ENCODE measurements at regions not wholly inside any gene's neighbourhood (a gene's known extent, or its start where the extent isn't known, plus 50 kb on each side); places are given as distances from the start of the nearest gene placed in this dataset.

DNA sequence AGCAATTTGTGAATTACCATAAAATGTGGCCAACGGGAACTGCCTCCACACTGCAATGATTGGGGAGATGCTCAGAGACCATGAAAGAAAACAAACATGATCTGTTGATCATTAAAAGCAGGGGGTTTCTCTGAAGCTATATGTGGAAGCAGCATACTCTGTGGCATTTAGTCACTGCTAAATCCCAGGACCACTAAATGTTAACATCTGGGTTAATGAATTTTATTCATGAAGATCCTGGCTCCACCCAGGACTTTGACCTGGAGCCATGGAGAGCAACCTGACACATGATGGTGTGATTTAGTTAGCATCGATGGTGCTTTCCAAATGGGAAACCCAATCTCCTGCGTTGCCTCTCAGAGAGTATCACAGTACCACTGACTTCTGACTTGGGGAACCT is 497.8 kb downstream of the AGTPBP1 start:
- Histone ChIP-seq H3K4me1 (no peaks in the 10 kb centered on the region), H3K4me3 (no peak overlapping the region), H3K27ac (no peak overlapping the region), H3K27me3 (no peaks in the 10 kb centered on the region), H3K36me3 (no peaks in the 10 kb centered on the region), H3K9me3 (no peaks in the 10 kb centered on the region)
- TF ChIP-seq, protein P1, sequence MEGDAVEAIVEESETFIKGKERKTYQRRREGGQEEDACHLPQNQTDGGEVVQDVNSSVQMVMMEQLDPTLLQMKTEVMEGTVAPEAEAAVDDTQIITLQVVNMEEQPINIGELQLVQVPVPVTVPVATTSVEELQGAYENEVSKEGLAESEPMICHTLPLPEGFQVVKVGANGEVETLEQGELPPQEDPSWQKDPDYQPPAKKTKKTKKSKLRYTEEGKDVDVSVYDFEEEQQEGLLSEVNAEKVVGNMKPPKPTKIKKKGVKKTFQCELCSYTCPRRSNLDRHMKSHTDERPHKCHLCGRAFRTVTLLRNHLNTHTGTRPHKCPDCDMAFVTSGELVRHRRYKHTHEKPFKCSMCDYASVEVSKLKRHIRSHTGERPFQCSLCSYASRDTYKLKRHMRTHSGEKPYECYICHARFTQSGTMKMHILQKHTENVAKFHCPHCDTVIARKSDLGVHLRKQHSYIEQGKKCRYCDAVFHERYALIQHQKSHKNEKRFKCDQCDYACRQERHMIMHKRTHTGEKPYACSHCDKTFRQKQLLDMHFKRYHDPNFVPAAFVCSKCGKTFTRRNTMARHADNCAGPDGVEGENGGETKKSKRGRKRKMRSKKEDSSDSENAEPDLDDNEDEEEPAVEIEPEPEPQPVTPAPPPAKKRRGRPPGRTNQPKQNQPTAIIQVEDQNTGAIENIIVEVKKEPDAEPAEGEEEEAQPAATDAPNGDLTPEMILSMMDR (IDR thresholded peaks at IDR 0.05): no peak
- TF ChIP-seq POLR2A (IDR thresholded peaks at IDR 0.05): no peak
- no peak for DNase-seq

DNA sequence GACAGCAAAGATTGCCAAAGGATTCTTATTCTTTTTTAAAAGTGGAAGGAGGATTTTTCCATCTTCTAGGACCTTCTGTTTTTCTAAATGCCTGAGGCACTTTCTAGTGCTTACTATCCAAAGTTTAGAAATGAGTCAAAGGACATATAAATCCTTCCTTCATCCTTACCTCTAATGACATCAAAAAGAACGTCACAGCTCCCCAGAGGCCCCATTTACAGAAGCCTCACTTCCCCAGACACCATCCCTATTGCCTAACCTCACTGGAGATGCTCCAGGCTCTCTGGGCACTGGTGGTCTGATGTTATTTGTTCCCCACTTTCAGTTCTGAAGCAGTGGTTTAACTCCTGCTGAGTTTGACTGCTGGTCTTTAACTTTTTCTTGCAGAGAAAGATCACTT is 504.3 kb downstream of the AGTPBP1 start:
- TF ChIP-seq, protein P1 (IDR thresholded peaks at IDR 0.05): no peak
- no peak for TF ChIP-seq POLR2A (IDR thresholded peaks at IDR 0.05)
- Histone ChIP-seq H3K9me3 (no peaks in the 10 kb centered on the region), H3K36me3 (no peaks in the 10 kb centered on the region), H3K27me3 (no peaks in the 10 kb centered on the region), H3K4me3 (no peak overlapping the region), H3K4me1 (no peaks in the 10 kb centered on the region), H3K27ac (no peak overlapping the region)
- no peak for DNase-seq

DNA sequence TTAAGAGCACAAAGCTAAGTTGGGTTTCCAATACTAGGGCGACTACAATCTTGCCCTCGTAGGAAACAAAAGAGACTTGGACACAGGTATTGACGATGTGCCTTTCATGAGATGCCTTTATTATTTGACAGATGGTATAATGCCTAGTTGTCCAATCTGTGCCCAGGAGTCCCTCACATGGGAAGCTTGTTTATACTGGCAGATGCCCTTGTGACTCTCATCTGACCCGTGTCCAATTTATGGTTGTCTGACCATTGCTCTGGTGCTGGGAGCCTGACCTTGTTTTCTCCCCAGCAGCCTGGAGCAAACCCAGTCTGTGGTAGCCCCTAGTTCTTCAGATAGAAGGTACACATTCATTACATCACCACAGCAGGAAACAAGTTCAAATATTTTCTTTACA is 511.7 kb downstream of the AGTPBP1 start:
- no peak for DNase-seq
- no peaks in the 10 kb centered on the region for H3K4me1 ChIP-seq
- no peaks in the 10 kb centered on the region for H3K27me3 ChIP-seq
- no peaks in the 10 kb centered on the region for H3K36me3 ChIP-seq
- H3K9me3 ChIP-seq: no peaks in the 10 kb centered on the region
- TF ChIP-seq, protein P1 (IDR thresholded peaks at IDR 0.05): no peak
- no peak for TF ChIP-seq POLR2A (IDR thresholded peaks at IDR 0.05)
- no peak overlapping the region for H3K27ac ChIP-seq
- no peak overlapping the region for H3K4me3 ChIP-seq

DNA sequence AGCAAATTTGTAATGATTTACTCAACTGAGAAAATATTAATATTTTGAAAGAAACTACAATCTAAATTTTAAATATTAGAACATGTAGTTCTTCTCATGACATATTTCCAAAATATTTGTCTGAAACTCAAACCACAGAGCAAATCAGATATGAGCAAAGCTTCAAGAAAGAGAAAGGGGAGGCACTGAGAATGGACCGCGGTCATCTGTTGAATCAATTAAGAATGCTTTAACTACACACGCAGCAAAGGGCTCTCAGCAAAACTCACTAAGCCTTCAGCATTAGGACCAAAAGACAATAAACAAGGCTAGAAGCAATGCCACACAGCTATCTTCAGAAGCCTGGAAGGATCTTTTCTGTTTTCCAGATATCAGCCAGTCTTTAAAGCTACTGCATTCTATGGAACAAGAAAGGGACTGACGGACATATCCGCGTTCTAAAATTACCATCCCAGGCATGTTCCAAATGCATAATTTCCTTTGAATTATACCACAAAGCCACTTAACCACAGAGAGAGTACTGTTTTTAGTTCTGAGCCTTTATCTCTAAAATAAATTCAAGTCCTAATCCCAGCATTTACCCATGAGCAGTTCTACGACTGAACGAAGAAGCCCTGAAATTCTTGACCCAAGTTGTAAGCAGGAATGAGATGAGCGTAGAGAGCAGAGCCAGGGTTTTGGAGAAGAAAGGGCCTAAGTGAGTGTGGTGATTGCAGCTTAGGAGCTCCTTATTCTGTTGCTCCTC is 513.5 kb downstream of the AGTPBP1 start:
- DNase-seq: no peak
- H3K27ac ChIP-seq: no peak overlapping the region
- no peaks in the 10 kb centered on the region for H3K27me3 ChIP-seq
- no peak overlapping the region for H3K4me3 ChIP-seq
- TF ChIP-seq, protein P1 (IDR thresholded peaks at IDR 0.05): no peak
- no peak for TF ChIP-seq POLR2A (IDR thresholded peaks at IDR 0.05)
- H3K36me3 ChIP-seq: no peaks in the 10 kb centered on the region
- H3K9me3 ChIP-seq: no peaks in the 10 kb centered on the region
- H3K4me1 ChIP-seq: no peaks in the 10 kb centered on the region

DNA sequence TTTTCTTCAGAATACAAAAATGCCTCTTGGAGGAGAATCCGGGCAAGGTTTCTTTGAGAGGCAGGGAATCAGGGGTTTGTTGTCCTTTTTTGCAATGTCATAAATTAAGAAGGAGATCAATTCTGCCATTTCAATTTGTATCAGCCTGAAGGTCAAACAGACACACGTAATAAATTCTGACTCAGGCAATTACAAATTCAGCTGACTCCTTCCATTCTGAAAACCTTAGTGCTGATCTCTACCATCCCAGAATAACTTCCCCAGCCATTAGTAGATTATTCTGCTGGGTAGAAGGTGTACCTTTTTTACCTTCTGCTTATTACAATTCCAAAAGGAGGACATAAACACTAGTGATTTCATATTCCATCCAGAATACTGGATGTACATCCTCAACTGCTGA is 516.6 kb downstream of the AGTPBP1 start:
- no peaks in the 10 kb centered on the region for H3K4me1 ChIP-seq
- no peaks in the 10 kb centered on the region for H3K36me3 ChIP-seq
- no peak for TF ChIP-seq POLR2A (IDR thresholded peaks at IDR 0.05)
- TF ChIP-seq, protein P1 (IDR thresholded peaks at IDR 0.05): no peak
- no peaks in the 10 kb centered on the region for H3K27me3 ChIP-seq
- no peak overlapping the region for H3K27ac ChIP-seq
- DNase-seq: no peak
- no peaks in the 10 kb centered on the region for H3K9me3 ChIP-seq
- no peak overlapping the region for H3K4me3 ChIP-seq

DNA sequence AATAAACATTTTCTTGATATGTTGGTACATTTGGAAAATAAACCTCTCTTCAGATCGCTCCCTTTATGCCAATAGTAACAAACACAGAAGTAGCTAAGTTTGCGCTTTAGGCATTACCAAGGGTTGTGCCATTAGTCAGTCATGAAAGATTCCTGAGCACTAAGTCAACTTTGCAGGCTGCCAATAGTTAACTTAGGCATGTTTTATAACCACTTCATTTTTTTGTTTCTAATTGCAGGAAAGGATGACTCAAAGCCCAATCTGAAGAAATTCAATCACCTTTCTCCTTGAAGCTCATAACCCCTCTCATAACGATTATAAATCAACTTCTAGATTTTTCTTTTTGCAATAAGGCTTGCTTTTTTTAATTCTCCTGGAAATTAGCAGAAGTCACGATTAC is 517.0 kb downstream of the AGTPBP1 start:
- no peak for TF ChIP-seq POLR2A (IDR thresholded peaks at IDR 0.05)
- TF ChIP-seq, protein P1 (IDR thresholded peaks at IDR 0.05): no peak
- Histone ChIP-seq H3K27ac (no peak overlapping the region), H3K4me3 (no peak overlapping the region)

More for the DNA sequence above, 517.0 kb downstream of the AGTPBP1 start:
- Histone ChIP-seq H3K27me3 (no peaks in the 10 kb centered on the region), H3K36me3 (no peaks in the 10 kb centered on the region), H3K4me1 (no peaks in the 10 kb centered on the region), H3K9me3 (no peaks in the 10 kb centered on the region)
- no peak for DNase-seq
